Gastrocnemius medialis (tissue), 4 donors: ENCODE measurements at regions not wholly inside any gene's neighbourhood (a gene's known extent, or its start where the extent isn't known, plus 50 kb on each side); places are given as distances from the start of the nearest gene placed in this dataset.
"Not testable (repeated sequence)": the region's sequence is repeated elsewhere in the genome, so short reads cannot be mapped to it uniquely, and the experiment has no call there.

Experiments
- ATAC-seq, 2 donors: fragments of 150-250 bp; one replicate each; pipeline ENCODE4 v1.9.1; 2016
- DNase-seq, 2 donors: peaks; one replicate each; pipeline ENCODE4 v3.0.0-alpha.2; 2019
- H3K27ac ChIP-seq, 4 donors: fragments of 200-600 bp; sonication (generic); 1 replicate in 1 of 4; 2 replicates in 3 of 4; pipeline ENCODE4 v1.5.1; 2016 to 2018; ENCODE audit warnings: mild to moderate bottlenecking in 2 of 4, moderate library complexity in 1 of 4
- H3K27me3 ChIP-seq, 3 donors: fragments of 200-600 bp; sonication (generic) in 2 of 3; 1 replicate in 1 of 3; 2 replicates in 2 of 3; pipeline versions ENCODE4 v1.5.1 to v1.6.0; 2016 to 2019; ENCODE audit warnings: mild to moderate bottlenecking in 1 of 3, moderate library complexity in 1 of 3
- H3K36me3 ChIP-seq, 2 donors: fragments of 200-600 bp; sonication (generic) in 1 of 2; one replicate each; pipeline ENCODE4 v1.5.1; 2017 to 2018
- H3K4me1 ChIP-seq, 2 donors: fragments of 200-600 bp; sonication (generic) in 1 of 2; one replicate each; pipeline ENCODE4 v1.5.1; 2016 to 2017; ENCODE audit warnings: mild to moderate bottlenecking in 2 of 2
- H3K4me3 ChIP-seq, 4 donors: fragments of 200-600 bp; sonication (generic) in 3 of 4; 1 replicate in 1 of 4; 2 replicates in 3 of 4; pipeline ENCODE4 v1.5.1; 2016 to 2019; ENCODE audit warnings: mild to moderate bottlenecking in 2 of 4
- H3K9me3 ChIP-seq, 3 donors: fragments of 200-600 bp; sonication (generic) in 2 of 3; 1 replicate in 1 of 3; 2 replicates in 2 of 3; pipeline ENCODE4 v1.5.1; 2016 to 2019
- POLR2A ChIP-seq, 2 donors: fragments of 450-650 bp; IDR thresholded peaks; one replicate each; pipeline ENCODE4 v1.6.1; 2017; ENCODE audit warnings: antibody characterized with exemption in 2 of 2, mild to moderate bottlenecking in 2 of 2, moderate library complexity in 2 of 2
- in situ Hi-C, 4 donors: fragments of 200-750 bp; cut with MboI; loops; one replicate each; pipeline versions ENCODE4 v1.15.0 to v1.8.0; 2017; ENCODE audit warnings: low sequenced_read_pairs in 4 of 4
- intact Hi-C: fragments of 100-400 bp; cut with DNase I; formaldehyde crosslinking; loops from one replicate; pipeline ENCODE4 v1.15.1; 2023; ENCODE audit warnings: low total_unique reads
- TF ChIP-seq, protein P1 (sequence below), 5 experiments: fragments of 450-650 bp in 3 of 5; fragments of 200-600 bp in 2 of 5; sonication (generic) in 2 of 5; IDR thresholded peaks in 4 of 5; conservative IDR thresholded peaks in 1 of 5; 1 replicate in 4 of 5; 2 replicates in 1 of 5; pipeline ENCODE4 v1.5.1; 2016 to 2019; ENCODE audit warnings: antibody characterized with exemption in 5 of 5, mild to moderate bottlenecking in 3 of 5, moderate library complexity in 3 of 5

DNA sequence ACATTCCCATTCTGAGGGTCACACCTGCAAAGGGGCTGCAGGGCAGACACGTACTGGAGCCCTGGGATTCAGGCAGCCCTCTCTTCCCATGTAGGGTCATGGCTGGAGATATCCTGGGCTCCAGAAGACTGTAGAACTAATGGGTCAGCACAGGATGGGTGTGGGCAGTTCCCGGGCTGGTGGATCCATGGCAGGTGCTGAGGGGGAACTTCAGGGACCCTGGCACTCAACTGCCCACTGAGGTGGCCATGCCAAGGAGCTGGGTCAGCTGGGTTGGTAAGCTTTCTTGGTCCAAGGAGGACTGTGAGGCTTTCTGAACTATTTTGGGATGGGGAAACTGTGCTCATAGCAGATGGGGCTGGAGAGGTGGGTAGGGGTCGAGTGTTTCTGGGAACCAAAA, 183.4 kb upstream of the RTL1 start:
- Histone ChIP-seq H3K4me1 (no peaks in the 10 kb centered on the region), H3K9me3 (no peaks in the 10 kb centered on the region), H3K36me3 (no peaks in the 10 kb centered on the region), H3K27ac (no peak overlapping the region), H3K27me3 (no peaks in the 10 kb centered on the region), H3K4me3 (no peak overlapping the region)
- in situ Hi-C loops, result no loop called here
- TF ChIP-seq POLR2A (IDR thresholded peaks at IDR 0.05), result no peak
- TF ChIP-seq, protein P1, sequence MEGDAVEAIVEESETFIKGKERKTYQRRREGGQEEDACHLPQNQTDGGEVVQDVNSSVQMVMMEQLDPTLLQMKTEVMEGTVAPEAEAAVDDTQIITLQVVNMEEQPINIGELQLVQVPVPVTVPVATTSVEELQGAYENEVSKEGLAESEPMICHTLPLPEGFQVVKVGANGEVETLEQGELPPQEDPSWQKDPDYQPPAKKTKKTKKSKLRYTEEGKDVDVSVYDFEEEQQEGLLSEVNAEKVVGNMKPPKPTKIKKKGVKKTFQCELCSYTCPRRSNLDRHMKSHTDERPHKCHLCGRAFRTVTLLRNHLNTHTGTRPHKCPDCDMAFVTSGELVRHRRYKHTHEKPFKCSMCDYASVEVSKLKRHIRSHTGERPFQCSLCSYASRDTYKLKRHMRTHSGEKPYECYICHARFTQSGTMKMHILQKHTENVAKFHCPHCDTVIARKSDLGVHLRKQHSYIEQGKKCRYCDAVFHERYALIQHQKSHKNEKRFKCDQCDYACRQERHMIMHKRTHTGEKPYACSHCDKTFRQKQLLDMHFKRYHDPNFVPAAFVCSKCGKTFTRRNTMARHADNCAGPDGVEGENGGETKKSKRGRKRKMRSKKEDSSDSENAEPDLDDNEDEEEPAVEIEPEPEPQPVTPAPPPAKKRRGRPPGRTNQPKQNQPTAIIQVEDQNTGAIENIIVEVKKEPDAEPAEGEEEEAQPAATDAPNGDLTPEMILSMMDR (IDR thresholded peaks at IDR 0.05 in 4 of 5, conservative IDR thresholded peaks at IDR 0.05 in 1 of 5), result no peak
- DNase-seq, result no peak
- intact Hi-C loops, result no loop called here
- no peak for ATAC-seq

DNA sequence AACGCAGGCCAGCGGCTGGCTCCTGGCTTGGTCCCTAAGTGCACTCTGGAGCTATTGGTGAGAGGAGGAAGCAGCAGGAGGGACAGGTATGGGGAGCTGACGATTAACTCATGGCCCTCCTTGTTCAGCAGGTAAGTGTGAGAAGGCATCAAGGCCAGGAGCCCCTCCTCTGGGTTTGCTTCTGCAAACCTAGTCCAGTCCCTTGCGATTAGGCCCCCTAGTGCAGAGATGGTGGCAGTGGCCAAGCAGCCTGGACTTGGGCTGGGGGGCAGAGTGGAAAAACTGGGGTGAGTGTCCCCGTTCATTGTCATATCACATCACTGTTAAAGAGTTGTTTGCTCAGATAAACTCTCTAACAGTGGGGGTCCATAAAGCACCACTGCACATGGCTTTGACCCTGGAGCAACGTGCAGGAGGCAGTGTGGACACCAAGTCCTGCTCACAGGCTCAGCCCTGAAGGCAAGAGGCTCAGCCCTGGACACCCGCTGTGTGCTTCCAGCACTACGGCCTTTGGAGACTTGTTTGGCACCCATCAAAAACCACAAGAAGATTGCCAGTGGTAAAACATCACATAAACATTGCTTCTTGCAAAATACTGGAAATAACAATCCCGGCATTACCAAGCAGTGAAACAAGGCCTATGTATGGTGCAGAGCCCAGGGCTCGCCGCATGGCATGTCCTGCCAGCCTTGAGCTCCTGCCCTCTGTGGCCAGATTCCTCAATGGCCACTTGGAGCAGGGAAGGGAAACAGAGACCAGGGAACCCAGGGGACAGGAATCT, 184.3 kb upstream of the RTL1 start:
- Histone ChIP-seq H3K4me1 (no peaks in the 10 kb centered on the region), H3K27ac (no peak overlapping the region), H3K36me3 (no peaks in the 10 kb centered on the region), H3K9me3 (no peaks in the 10 kb centered on the region), H3K27me3 (no peaks in the 10 kb centered on the region), H3K4me3 (no peak overlapping the region)
- DNase-seq (peak in 1 of 2 donors; percentile 25), ATAC-seq (peak; percentile 19 to 58)
- TF ChIP-seq, protein P1 (IDR thresholded peaks at IDR 0.05 in 4 of 5, conservative IDR thresholded peaks at IDR 0.05 in 1 of 5), result no peak
- TF ChIP-seq POLR2A (IDR thresholded peaks at IDR 0.05), result no peak
- intact Hi-C loops, result no loop called here
- in situ Hi-C loops, result no loop called here

DNA sequence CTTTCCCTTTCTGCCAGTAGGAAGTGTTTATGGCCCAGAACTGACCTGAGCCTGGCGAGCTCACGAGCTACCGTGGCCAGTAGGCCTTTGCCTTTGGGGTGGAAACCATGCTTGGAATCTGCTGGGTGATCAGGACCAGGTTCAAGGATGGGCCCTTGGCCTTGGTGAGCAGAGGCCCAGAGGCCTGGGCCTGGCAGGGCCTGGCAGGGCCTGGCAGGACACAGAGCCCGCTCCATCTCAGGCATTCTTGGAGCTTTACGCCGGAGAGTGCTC, 184.8 kb upstream of the RTL1 start:
- DNase-seq, result no peak
- H3K9me3 ChIP-seq, result no peaks in the 10 kb centered on the region
- no peak for ATAC-seq
- no peak for TF ChIP-seq POLR2A (IDR thresholded peaks at IDR 0.05)
- TF ChIP-seq, protein P1 (IDR thresholded peaks at IDR 0.05 in 4 of 5, conservative IDR thresholded peaks at IDR 0.05 in 1 of 5), result no peak
- in situ Hi-C loops (no loop called here), intact Hi-C loops (no loop called here)
- no peak overlapping the region for H3K4me3 ChIP-seq
- H3K36me3 ChIP-seq, result no peaks in the 10 kb centered on the region
- no peaks in the 10 kb centered on the region for H3K27me3 ChIP-seq
- no peak overlapping the region for H3K27ac ChIP-seq
- no peaks in the 10 kb centered on the region for H3K4me1 ChIP-seq

DNA sequence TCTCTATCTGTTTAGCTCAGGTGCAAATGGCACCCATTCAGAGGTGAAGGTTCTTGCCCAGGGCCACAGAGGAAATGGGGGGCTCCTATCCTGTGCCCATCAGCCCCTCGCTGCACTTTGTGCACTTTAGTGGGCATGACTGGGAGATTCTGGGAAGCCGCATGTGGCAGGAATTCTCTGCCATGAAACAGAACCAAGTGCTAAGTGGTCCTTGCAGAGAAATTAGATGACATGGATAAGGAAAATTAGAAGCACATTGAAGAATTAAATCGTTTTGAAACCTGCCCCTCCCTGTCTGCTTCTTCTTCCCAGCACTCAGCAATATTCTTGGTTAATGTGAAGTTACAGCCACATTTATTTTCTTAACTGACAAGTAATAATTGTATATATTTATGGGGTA, 185.2 kb upstream of the RTL1 start:
- intact Hi-C loops (no loop called here), in situ Hi-C loops (no loop called here)
- DNase-seq (no peak), ATAC-seq (no peak)
- no peak overlapping the region for H3K27ac ChIP-seq
- no peaks in the 10 kb centered on the region for H3K4me1 ChIP-seq
- H3K36me3 ChIP-seq, result no peaks in the 10 kb centered on the region
- no peaks in the 10 kb centered on the region for H3K9me3 ChIP-seq
- no peak overlapping the region for H3K4me3 ChIP-seq
- H3K27me3 ChIP-seq, result no peaks in the 10 kb centered on the region
- TF ChIP-seq, protein P1 (IDR thresholded peaks at IDR 0.05 in 4 of 5, conservative IDR thresholded peaks at IDR 0.05 in 1 of 5), result no peak
- no peak for TF ChIP-seq POLR2A (IDR thresholded peaks at IDR 0.05)

DNA sequence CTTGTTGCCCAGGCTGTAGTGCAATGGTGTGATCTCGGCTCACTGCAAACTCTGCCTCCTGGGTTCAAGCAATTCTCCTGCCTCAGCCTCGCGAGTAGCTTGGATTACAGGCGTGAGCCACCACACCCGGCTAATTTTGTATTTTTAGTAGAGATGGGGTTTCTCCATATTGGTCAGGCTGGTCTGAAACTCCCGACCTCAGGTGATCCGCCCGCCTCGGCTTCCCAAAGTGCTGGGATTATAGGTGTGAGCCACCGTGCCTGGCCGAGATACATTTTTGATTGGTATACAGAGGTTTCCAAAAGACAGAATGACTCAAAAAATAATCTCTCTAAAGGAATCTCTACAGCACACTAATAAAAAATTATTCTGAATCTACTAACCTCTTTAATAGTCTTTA, 187.0 kb upstream of the RTL1 start:
- DNase-seq, ATAC-seq, H3K27me3 ChIP-seq, H3K36me3 ChIP-seq, in situ Hi-C loops, H3K9me3 ChIP-seq, intact Hi-C loops, H3K4me3 ChIP-seq, H3K4me1 ChIP-seq, H3K27ac ChIP-seq: not testable (repeated sequence)
